GM21529 (cell line): ENCODE measurements at regions not wholly inside any gene's neighbourhood (a gene's known extent, or its start where the extent isn't known, plus 50 kb on each side); places are given as distances from the start of the nearest gene placed in this dataset.
A peak's percentile ranks its signal among the peaks of the same experiment; 100 is the strongest.
"Not testable (repeated sequence)": the region's sequence is repeated elsewhere in the genome, so short reads cannot be mapped to it uniquely, and the experiment has no call there.

Experiments
- ATAC-seq: cut with Tn5 transposase; IDR thresholded peaks from one replicate; pipeline ENCODE4 v1.9.1; 2021; ENCODE audit not compliant: unreplicated experiment

- ATAC-seq: not testable (repeated sequence)
These were observed 51.1 kb upstream of the RASSF6 start for GRCh38 chr4:73671348-73671747.

DNA sequence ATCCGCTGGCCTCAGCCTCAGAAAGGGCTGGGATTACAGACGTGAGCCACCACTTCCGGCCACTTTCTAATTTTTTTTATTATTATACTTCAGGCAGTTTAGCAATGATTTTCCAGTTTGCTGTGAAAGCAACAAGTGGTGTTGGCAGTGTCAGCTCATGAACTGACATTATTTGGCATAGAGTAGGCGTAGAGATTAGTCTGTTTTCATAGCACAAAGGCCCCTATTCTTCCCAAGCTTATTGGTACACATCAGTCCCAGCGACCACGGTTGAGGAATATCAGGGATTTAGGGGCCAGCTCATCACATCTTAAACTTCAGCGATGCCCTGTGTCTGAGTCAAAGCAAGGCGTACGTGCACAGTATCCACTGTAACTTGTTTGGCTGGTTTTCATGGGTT, 53.0 kb upstream of the RASSF6 start:
- ATAC-seq: no peak

- no peak for ATAC-seq
These were observed 54.2 kb upstream of the RASSF6 start for GRCh38 chr4:73674451-73674919.

- ATAC-seq: no peak
These were observed 55.4 kb upstream of the RASSF6 start for GRCh38 chr4:73675623-73676022.

GRCh38 chr4:73676136-73676535, 55.9 kb upstream of the RASSF6 start:
- ATAC-seq: no peak

GRCh38 chr4:73676861-73677323, 56.7 kb upstream of the RASSF6 start:
- ATAC-seq: peak; percentile 49

GRCh38 chr4:73679836-73680235, 59.6 kb upstream of the RASSF6 start:
- no peak for ATAC-seq

- ATAC-seq: no peak
These were observed 58.6 kb upstream of the CXCL8 start for GRCh38 chr4:73681776-73682175.

DNA sequence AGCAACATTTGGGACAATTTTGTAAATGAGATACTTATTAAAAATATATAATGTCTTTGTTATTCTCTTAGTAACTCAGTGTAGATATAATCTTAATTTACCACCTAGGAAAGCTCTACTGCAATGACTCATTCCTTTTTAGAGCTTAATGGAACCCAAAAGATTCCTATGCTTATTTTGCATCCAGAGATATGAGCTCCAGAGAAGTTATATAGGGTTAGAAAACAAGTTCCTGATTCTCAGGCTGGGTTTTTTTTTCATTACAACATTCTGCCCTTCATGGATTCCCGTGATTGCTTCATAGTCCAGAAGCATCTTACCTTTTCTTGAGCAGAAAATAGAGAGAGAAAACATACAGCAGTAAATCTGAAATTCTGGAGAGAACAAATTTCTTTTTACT, 57.9 kb upstream of the CXCL8 start:
- ATAC-seq: no peak

DNA sequence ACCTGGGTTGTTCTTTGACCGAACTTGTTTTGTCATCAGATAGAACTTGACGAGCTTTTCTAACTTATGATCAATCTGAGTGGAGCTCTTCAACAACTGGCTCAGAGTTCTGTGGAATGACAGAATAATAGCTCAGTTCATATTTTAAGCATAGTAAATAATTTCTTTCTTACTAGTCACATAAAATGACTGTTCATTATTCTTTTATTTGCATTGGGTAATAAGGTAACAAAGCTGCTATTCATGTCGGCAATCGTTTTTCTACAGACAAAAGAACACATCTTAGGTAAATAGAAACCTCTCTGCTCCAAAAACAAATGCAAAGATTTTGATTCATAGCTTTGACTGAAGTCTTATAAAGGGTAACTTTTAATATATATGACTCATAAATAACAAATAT, 57.3 kb upstream of the CXCL8 start:
- ATAC-seq: no peak

DNA sequence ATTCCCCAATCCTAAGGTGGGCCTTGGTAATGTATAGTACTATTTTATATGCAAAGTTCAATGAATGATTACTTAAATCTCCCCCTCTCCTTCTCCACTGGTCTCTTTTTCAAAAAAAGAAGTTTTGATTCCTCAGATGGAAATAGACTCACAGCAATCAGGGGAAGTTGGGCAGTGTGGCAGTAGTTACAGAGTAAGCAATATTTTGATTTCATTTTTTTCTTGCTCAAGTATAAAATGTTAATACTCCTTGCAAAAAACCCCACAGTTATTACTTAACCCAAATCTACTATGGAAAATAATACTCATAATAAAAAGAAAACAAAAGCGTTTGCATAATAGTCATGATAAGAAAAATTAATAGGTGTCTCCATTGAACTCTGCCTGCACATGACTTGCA, 56.9 kb upstream of the CXCL8 start:
- ATAC-seq: no peak

DNA sequence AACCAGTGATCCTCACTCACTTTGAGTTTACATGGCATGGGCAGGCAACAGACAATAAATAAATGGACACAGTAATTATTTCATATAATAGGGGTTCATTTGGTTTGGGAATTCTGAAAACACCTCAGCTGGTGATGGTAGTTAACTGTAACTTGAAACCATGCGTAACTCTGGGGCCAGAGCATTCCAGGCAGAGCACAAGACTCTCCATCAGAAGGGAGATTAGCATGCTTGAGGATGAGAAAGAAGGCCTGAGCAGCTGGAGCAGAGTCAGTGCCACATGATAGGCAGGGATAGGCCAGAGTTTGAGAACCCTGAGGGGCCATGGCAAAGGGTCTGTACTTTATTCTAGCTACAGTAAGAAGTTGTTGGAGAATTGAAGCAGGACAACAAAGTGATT, 56.3 kb upstream of the CXCL8 start:
- ATAC-seq: no peak

DNA sequence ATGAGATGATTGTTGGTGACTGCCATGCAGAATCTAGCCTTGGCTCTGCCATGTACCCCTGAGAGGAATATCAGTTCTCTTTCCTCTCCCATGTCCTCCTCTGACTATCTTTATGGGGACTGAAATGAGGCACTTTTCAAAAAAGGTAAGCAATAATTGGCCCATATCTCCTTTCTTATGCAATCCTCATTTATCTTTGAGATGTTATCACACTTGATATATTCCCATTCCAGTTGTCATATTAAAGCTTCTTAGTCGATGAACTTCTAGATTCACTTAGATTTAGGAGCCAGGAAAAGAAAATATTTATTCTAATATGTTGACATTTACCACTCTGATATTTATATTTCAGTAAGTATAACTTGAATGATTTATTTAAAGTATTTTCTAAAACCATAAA, 55.3 kb upstream of the CXCL8 start:
- ATAC-seq: no peak

GRCh38 chr4:73687421-73687820, 52.9 kb upstream of the CXCL8 start:
- no peak for ATAC-seq

DNA sequence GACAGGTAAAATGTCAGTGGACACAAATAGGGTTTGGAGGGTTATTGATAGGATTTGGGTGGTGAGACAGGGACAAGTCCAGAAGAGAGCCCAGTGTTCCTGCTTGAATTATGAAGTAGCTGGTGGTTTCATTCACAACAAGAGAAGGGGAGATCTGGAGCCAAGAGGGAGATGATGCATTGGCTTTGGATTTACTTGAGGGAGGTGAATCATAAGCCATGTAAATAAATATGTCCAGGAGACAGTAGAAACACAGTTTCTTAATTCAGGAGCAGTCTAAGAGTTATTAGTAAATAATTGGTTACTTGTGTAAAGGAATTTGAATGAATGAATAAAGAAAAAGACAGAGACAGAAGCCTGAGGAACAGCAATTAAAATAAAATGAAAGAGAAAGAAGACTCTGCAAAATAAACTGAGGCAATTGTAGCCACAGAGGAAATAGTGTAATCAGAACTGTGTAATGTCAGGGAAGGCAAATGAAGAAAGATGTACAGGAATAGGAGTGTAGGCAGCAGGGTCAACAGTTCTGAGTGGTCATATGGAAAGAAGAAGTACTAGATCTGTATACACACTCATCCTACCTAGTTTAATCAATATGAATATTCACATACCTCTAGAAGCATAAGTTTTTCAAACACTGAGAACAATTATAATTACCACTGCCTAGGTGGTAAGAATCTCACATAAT, 50.2 kb upstream of the CXCL8 start:
- ATAC-seq: no peak
